ENCODE measurements at regions not wholly inside any gene's neighbourhood (a gene's known extent, or its start where the extent isn't known, plus 50 kb on each side); places are given as distances from the start of the nearest gene placed in this dataset.
A peak's percentile ranks its signal among the peaks of the same experiment; 100 is the strongest.
"Not testable (repeated sequence)": the region's sequence is repeated elsewhere in the genome, so short reads cannot be mapped to it uniquely, and the experiment has no call there.

DNA sequence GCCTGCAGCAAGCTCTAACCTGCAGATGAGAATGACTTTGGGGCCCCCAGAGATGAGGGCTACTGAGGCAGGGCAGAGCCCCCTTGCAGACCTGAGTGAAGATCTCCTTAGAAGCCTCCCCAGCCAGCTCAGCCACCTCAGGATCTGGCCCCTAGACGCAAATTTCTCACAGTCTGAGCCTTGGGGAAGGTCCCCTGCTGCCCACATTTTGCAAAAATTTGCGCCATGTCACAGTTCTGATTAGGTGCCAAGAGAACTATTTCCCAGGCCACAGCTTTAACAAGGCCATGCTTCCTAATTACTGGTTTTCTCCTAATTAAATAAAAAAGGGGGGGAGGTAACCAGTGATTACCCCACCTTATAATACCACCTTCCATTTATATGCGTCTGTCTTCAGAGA, 81.0 kb upstream of the HES1 start:
- Mint-ChIP-seq H3K4me1 (peaks cover 42 to 45% of the 10 kb centered on the region in 2 experiments), H3K27me3 (ENCODE audit: low read depth) (peaks cover 56% of the 10 kb centered on the region), H3K27ac (no peak overlapping the region), H3K9me3 (peaks cover 26 to 27% of the 10 kb centered on the region in 2 experiments), H3K4me3 (no peak overlapping the region), H3K36me3 (ENCODE audit: insufficient read depth in 1 of 3, low read depth in 3 of 3) (peaks cover 10 to 24% (median 13%) of the 10 kb centered on the region in 3 experiments; a peak in 6 of 7 replicates)
- Histone ChIP-seq H2BK15ac (ENCODE audit: low read depth, low read length) (no peak overlapping the region), H3K9me3 (ENCODE audit: control insufficient read depth, low read depth, low read length) (peaks cover 9% of the 10 kb centered on the region), H3K14ac (ENCODE audit: insufficient read depth, low read length) (no peak overlapping the region), H3K9ac (ENCODE audit: extremely low read depth, insufficient read length, low read length) (no peak overlapping the region), H2BK20ac (ENCODE audit: low read depth, low read length, poor library complexity, severe bottlenecking) (no peak overlapping the region), H4K8ac (replicated peaks; ENCODE audit: insufficient read length, low read depth, low read length) (no peak overlapping the region), H2BK120ac (ENCODE audit: low read depth, low read length, poor library complexity, severe bottlenecking) (no peak overlapping the region), H4K5ac (ENCODE audit: insufficient read length, low read depth, low read length) (no peak overlapping the region), H2BK5ac (ENCODE audit: insufficient read length, low read length) (no peak overlapping the region), H3K18ac (ENCODE audit: insufficient read length, low read depth, low read length) (no peak overlapping the region), H3K56ac (ENCODE audit: insufficient read length, low read depth, low read length) (no peak overlapping the region), H3K4me2 (ENCODE audit: insufficient read depth, insufficient read length, low read length) (no peak overlapping the region), H2AFZ (ENCODE audit: low read length) (no peak overlapping the region), H3K23me2 (ENCODE audit: insufficient read length, low read depth, low read length, poor library complexity, severe bottlenecking) (no peaks in the 10 kb centered on the region), H3K27ac (ENCODE audit: insufficient read length, low read depth, low read length) (no peak overlapping the region), H4K20me1 (ENCODE audit: control insufficient read depth, insufficient read depth, insufficient read length) (no peaks in the 10 kb centered on the region), H3K79me1 (ENCODE audit: insufficient read depth, low read depth, low read length, poor library complexity, severe bottlenecking) (no peaks in the 10 kb centered on the region), H3T11ph (ENCODE audit: low read length) (no peak overlapping the region), H3K4ac (ENCODE audit: low read depth, low read length) (no peak overlapping the region), H2AK5ac (ENCODE audit: insufficient read length, low read length) (no peak overlapping the region), H2BK12ac (ENCODE audit: insufficient read length, low read depth, low read length) (no peak overlapping the region), H3K23ac (ENCODE audit: insufficient read length, low read depth, low read length) (no peak overlapping the region), H3K4me1 (ENCODE audit: insufficient read depth, low read length) (peaks cover 7% of the 10 kb centered on the region; the same call in 1 of the 2 replicates), H3K79me2 (ENCODE audit: insufficient read depth, low read length) (no peaks in the 10 kb centered on the region), H4K91ac (ENCODE audit: insufficient read length, low read depth, low read length) (no peak overlapping the region), H3K27me3 (ENCODE audit: insufficient read depth, low read length) (peaks cover 2% of the 10 kb centered on the region)
- TF ChIP-seq, protein P1, sequence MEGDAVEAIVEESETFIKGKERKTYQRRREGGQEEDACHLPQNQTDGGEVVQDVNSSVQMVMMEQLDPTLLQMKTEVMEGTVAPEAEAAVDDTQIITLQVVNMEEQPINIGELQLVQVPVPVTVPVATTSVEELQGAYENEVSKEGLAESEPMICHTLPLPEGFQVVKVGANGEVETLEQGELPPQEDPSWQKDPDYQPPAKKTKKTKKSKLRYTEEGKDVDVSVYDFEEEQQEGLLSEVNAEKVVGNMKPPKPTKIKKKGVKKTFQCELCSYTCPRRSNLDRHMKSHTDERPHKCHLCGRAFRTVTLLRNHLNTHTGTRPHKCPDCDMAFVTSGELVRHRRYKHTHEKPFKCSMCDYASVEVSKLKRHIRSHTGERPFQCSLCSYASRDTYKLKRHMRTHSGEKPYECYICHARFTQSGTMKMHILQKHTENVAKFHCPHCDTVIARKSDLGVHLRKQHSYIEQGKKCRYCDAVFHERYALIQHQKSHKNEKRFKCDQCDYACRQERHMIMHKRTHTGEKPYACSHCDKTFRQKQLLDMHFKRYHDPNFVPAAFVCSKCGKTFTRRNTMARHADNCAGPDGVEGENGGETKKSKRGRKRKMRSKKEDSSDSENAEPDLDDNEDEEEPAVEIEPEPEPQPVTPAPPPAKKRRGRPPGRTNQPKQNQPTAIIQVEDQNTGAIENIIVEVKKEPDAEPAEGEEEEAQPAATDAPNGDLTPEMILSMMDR (conservative IDR thresholded peaks at IDR 0.05): no peak
- no peak for DNase-seq
- WGBS (ENCODE audit: extremely low coverage, insufficient read length, low lambda C conversion rate): no CpG with 5 or more reads among the region's 3 CpGs

GRCh38 chr3:194056323-194056722, 79.6 kb upstream of the HES1 start:
- H3K4me2 ChIP-seq (ENCODE audit: insufficient read depth, insufficient read length, low read length); H4K8ac ChIP-seq (replicated peaks; ENCODE audit: insufficient read length, low read depth, low read length); H3K4ac ChIP-seq (ENCODE audit: low read depth, low read length); H4K5ac ChIP-seq (ENCODE audit: insufficient read length, low read depth, low read length); H2BK15ac ChIP-seq (ENCODE audit: low read depth, low read length); H3K4me1 ChIP-seq (ENCODE audit: insufficient read depth, low read length); H3K56ac ChIP-seq (ENCODE audit: insufficient read length, low read depth, low read length); H3K18ac ChIP-seq (ENCODE audit: insufficient read length, low read depth, low read length); H2BK5ac ChIP-seq (ENCODE audit: insufficient read length, low read length); H3K9me3 ChIP-seq (ENCODE audit: control insufficient read depth, low read depth, low read length); H3K27ac ChIP-seq (ENCODE audit: insufficient read length, low read depth, low read length); H2AK5ac ChIP-seq (ENCODE audit: insufficient read length, low read length); H2BK20ac ChIP-seq (ENCODE audit: low read depth, low read length, poor library complexity, severe bottlenecking); H3K79me2 ChIP-seq (ENCODE audit: insufficient read depth, low read length); H4K20me1 ChIP-seq (ENCODE audit: control insufficient read depth, insufficient read depth, insufficient read length); H2BK120ac ChIP-seq (ENCODE audit: low read depth, low read length, poor library complexity, severe bottlenecking); H3K9ac ChIP-seq (ENCODE audit: extremely low read depth, insufficient read length, low read length); H2AFZ ChIP-seq (ENCODE audit: low read length); H3K23ac ChIP-seq (ENCODE audit: insufficient read length, low read depth, low read length); H3K27me3 ChIP-seq (ENCODE audit: insufficient read depth, low read length); DNase-seq; H2BK12ac ChIP-seq (ENCODE audit: insufficient read length, low read depth, low read length); H3T11ph ChIP-seq (ENCODE audit: low read length); H4K91ac ChIP-seq (ENCODE audit: insufficient read length, low read depth, low read length); H3K79me1 ChIP-seq (ENCODE audit: insufficient read depth, low read depth, low read length, poor library complexity, severe bottlenecking); H3K14ac ChIP-seq (ENCODE audit: insufficient read depth, low read length); H3K23me2 ChIP-seq (ENCODE audit: insufficient read length, low read depth, low read length, poor library complexity, severe bottlenecking); H3K4me3 Mint-ChIP-seq: not testable (repeated sequence)
- Mint-ChIP-seq H3K4me1 (peaks cover 45 to 48% of the 10 kb centered on the region in 2 experiments), H3K36me3 (ENCODE audit: insufficient read depth in 1 of 3, low read depth in 3 of 3) (peaks cover under 1 to 11% (median 8%) of the 10 kb centered on the region in 3 experiments; a peak in 6 of 7 replicates), H3K27me3 (ENCODE audit: low read depth) (peaks cover 46% of the 10 kb centered on the region), H3K27ac (peak overlapping the region in 1 of 3 experiments; percentile 11; a peak in 1 of 7 replicates), H3K9me3 (peaks cover 13 to 14% of the 10 kb centered on the region in 2 experiments)
- WGBS (ENCODE audit: extremely low coverage, insufficient read length, low lambda C conversion rate): no CpG with 5 or more reads among the region's 15 CpGs

All from H9 (cell line).